ENCODE measurements at regions not wholly inside any gene's neighbourhood (a gene's known extent, or its start where the extent isn't known, plus 50 kb on each side); places are given as distances from the start of the nearest gene placed in this dataset.

DNA sequence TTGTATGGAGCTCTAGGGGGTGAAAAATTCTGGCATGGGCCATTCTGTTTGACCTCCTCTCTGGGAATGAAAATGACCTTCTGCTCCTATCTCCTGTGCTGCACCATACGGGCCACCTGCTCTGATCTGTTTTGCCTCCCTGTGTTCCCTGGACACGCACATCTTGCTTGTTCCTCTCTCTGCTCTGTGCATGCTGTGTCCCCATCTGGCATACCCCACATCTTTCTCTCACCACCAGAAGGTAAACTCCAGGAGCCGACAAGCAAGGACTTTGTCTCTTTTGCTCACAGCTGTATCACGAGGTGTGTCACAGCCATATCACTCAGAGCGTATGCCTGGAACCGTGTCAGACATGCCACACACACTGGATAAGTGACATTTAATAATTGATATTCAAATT is 208.4 kb upstream of the DTNBP1 start:
- no peaks in the 10 kb centered on the region for H3K4me1 ChIP-seq (replicated peaks)
- H3K27me3 ChIP-seq (replicated peaks; ENCODE audit: insufficient read depth): no peaks in the 10 kb centered on the region
- no peaks in the 10 kb centered on the region for H3K9me3 ChIP-seq
- 94% methylated on average over 6 of the region's 6 CpGs for WGBS
- H3K4me3 ChIP-seq: no peak overlapping the region
- H3K36me3 ChIP-seq: no peaks in the 10 kb centered on the region
- H3K27ac ChIP-seq: no peak overlapping the region
- intact Hi-C loops (cut with DNase I): no loop called here
- TF ChIP-seq POLR2A (IDR thresholded peaks at IDR 0.05): no peak
- no peak for TF ChIP-seq CTCF (IDR thresholded peaks at IDR 0.05)
- no peak for DNase-seq (ENCODE audit: low spot score)

GRCh38 chr6:15870333-15871043 is 207.7 kb upstream of the DTNBP1 start:
- Histone ChIP-seq H3K27me3 (replicated peaks; ENCODE audit: insufficient read depth) (no peaks in the 10 kb centered on the region), H3K9me3 (no peaks in the 10 kb centered on the region), H3K4me1 (replicated peaks) (no peaks in the 10 kb centered on the region), H3K36me3 (no peaks in the 10 kb centered on the region), H3K27ac (no peak overlapping the region), H3K4me3 (no peak overlapping the region)
- no peak for DNase-seq (ENCODE audit: low spot score)
- WGBS: 89% methylated on average over 3 of the region's 3 CpGs
- TF ChIP-seq CTCF (IDR thresholded peaks at IDR 0.05): no peak
- TF ChIP-seq POLR2A (IDR thresholded peaks at IDR 0.05): no peak
- TF ChIP-seq POLR2AphosphoS5 (IDR thresholded peaks at IDR 0.05): no peak
- intact Hi-C loops (cut with DNase I): no loop called here

- intact Hi-C loops (cut with DNase I): no loop called here
- no peak for DNase-seq (ENCODE audit: low spot score)
- TF ChIP-seq CTCF (IDR thresholded peaks at IDR 0.05) (no peak), POLR2AphosphoS5 (IDR thresholded peaks at IDR 0.05) (no peak), POLR2A (IDR thresholded peaks at IDR 0.05) (no peak)
These were observed 201.9 kb upstream of the DTNBP1 start for GRCh38 chr6:15864708-15865062.

GRCh38 chr6:15864038-15864707 is 201.3 kb upstream of the DTNBP1 start:
- no peak for TF ChIP-seq POLR2A (IDR thresholded peaks at IDR 0.05)
- TF ChIP-seq CTCF (IDR thresholded peaks at IDR 0.05): no peak
- no peak for TF ChIP-seq POLR2AphosphoS5 (IDR thresholded peaks at IDR 0.05)

More at GRCh38 chr6:15864708-15865062, 201.9 kb upstream of the DTNBP1 start:
- Histone ChIP-seq H3K36me3 (no peaks in the 10 kb centered on the region), H3K9me3 (no peaks in the 10 kb centered on the region), H3K27ac (no peak overlapping the region), H3K4me1 (replicated peaks) (no peaks in the 10 kb centered on the region), H3K27me3 (replicated peaks; ENCODE audit: insufficient read depth) (no peaks in the 10 kb centered on the region), H3K4me3 (no peak overlapping the region)

DNA sequence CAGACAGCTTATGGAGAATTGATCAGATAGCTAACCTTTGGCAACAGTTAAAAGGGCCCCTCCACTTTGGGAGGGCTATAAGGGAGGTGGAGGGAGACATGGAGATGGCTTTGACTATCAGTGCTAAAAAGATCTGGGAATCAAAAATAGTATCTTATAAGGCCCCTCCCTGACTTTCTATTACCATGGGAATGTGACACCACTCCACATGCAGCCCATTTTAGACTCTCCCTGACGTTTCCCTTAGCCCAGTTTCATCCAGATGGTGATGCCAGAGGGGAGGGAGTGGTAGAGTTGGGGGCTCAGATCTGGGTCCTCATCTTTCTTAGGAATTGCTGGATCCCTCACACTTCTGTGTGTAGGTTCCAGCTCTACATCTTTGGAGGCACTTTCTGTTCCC is 200.0 kb upstream of the DTNBP1 start:
- intact Hi-C loops (cut with DNase I): no loop called here
- H3K27ac ChIP-seq: no peak overlapping the region
- H3K27me3 ChIP-seq (replicated peaks; ENCODE audit: insufficient read depth): no peaks in the 10 kb centered on the region
- no peak for DNase-seq (ENCODE audit: low spot score)
- 77% methylated on average over 1 of the region's 1 CpG for WGBS
- no peaks in the 10 kb centered on the region for H3K9me3 ChIP-seq
- no peaks in the 10 kb centered on the region for H3K4me1 ChIP-seq (replicated peaks)
- H3K36me3 ChIP-seq: no peaks in the 10 kb centered on the region
- H3K4me3 ChIP-seq: no peak overlapping the region
- TF ChIP-seq POLR2A (IDR thresholded peaks at IDR 0.05) (no peak), CTCF (IDR thresholded peaks at IDR 0.05) (no peak), POLR2AphosphoS5 (IDR thresholded peaks at IDR 0.05) (no peak)

More at GRCh38 chr6:15864038-15864707, 201.3 kb upstream of the DTNBP1 start:
- Histone ChIP-seq H3K36me3 (no peaks in the 10 kb centered on the region), H3K4me1 (replicated peaks) (no peaks in the 10 kb centered on the region), H3K27ac (no peak overlapping the region), H3K27me3 (replicated peaks; ENCODE audit: insufficient read depth) (no peaks in the 10 kb centered on the region), H3K9me3 (no peaks in the 10 kb centered on the region), H3K4me3 (no peak overlapping the region)
- intact Hi-C loops (cut with DNase I): no loop called here
- DNase-seq (ENCODE audit: low spot score): no peak
- WGBS: 69% methylated on average over 7 of the region's 7 CpGs

All from prostate gland (tissue), 2 donors.